ENCODE measurements at regions not wholly inside any gene's neighbourhood (a gene's known extent, or its start where the extent isn't known, plus 50 kb on each side); places are given as distances from the start of the nearest gene placed in this dataset.

GRCh38 chr1:243924588-243925349 lies 74.7 kb upstream of the AKT3 start:
- no peak overlapping the region for H3K4me3 ChIP-seq (ENCODE audit: low read depth, low read length)
- TF ChIP-seq CTCF (conservative IDR thresholded peaks at IDR 0.05; ENCODE audit: low read depth, low read length) = no peak
- peak; percentile 64 for DNase-seq (ENCODE audit: low read depth)

- DNase-seq (ENCODE audit: low read depth) = peak; percentile 55
- TF ChIP-seq CTCF (conservative IDR thresholded peaks at IDR 0.05; ENCODE audit: low read depth, low read length) = no peak
- no peak overlapping the region for H3K4me3 ChIP-seq (ENCODE audit: low read depth, low read length)
These were observed 74.1 kb upstream of the AKT3 start for GRCh38 chr1:243924188-243924587.

- DNase-seq (ENCODE audit: low read depth) = no peak
- TF ChIP-seq CTCF (conservative IDR thresholded peaks at IDR 0.05; ENCODE audit: low read depth, low read length) = no peak
- H3K4me3 ChIP-seq (ENCODE audit: low read depth, low read length) = no peak overlapping the region
These were observed 73.5 kb upstream of the AKT3 start for GRCh38 chr1:243923292-243924171.

GRCh38 chr1:243921111-243921510 lies 71.1 kb upstream of the AKT3 start:
- no peak overlapping the region for H3K4me3 ChIP-seq (ENCODE audit: low read depth, low read length)
- no peak for TF ChIP-seq CTCF (conservative IDR thresholded peaks at IDR 0.05; ENCODE audit: low read depth, low read length)
- DNase-seq (ENCODE audit: low read depth) = no peak

GRCh38 chr1:243917863-243918565 lies 68.0 kb upstream of the AKT3 start:
- DNase-seq (ENCODE audit: low read depth) = peak; percentile 62
- H3K4me3 ChIP-seq (ENCODE audit: low read depth, low read length) = peak overlapping the region; percentile 50
- TF ChIP-seq CTCF (conservative IDR thresholded peaks at IDR 0.05; ENCODE audit: low read depth, low read length) = no peak

- TF ChIP-seq CTCF (conservative IDR thresholded peaks at IDR 0.05; ENCODE audit: low read depth, low read length) = peak; percentile 26
- peak; percentile 82 for DNase-seq (ENCODE audit: low read depth)
- peak overlapping the region; percentile 50 for H3K4me3 ChIP-seq (ENCODE audit: low read depth, low read length)
These were observed 67.3 kb upstream of the AKT3 start for GRCh38 chr1:243917177-243917862.

Measured in choroid plexus epithelial cell (primary cell).